PC-9 (cell line): ENCODE measurements at regions not wholly inside any gene's neighbourhood (a gene's known extent, or its start where the extent isn't known, plus 50 kb on each side); places are given as distances from the start of the nearest gene placed in this dataset.

ENCODE experiments used
- BruUV-seq: library from RNA; stranded (reverse); fragments of 400-500 nt; replicated peaks from 2 replicates; lab custom pipeline; 2021; lab: Mats Ljungman, UMichigan
- CTCF ChIA-PET: fragments of 300-600 bp; sonication (Branson Sonifier 250); formaldehyde crosslinking; loops from one replicate; lab custom pipeline; 2022; ENCODE audit warnings: antibody characterized with exemption; lab: Charles Lee
- POLR2A ChIA-PET: fragments of 300-600 bp; sonication (Branson Sonifier 250); formaldehyde crosslinking; loops from one replicate; lab custom pipeline; 2022; ENCODE audit warnings: antibody characterized with exemption; ENCODE audit not compliant: unreplicated experiment; lab: Charles Lee
- DNase-seq, 2 experiments: peaks; one replicate each; pipeline versions ENCODE4 v3.0.0 to v3.0.0-alpha.2; 2015 to 2022; ENCODE audit warnings: mixed read lengths in 1 of 2
- H2AFZ ChIP-seq: fragments of 200-600 bp; sonication (generic); 2 replicates; pipeline ENCODE4 v1.8.1; 2017; ENCODE audit warnings: antibody characterized with exemption
- H3F3A ChIP-seq: fragments of 200-600 bp; sonication (generic); 2 replicates; pipeline ENCODE4 v1.8.1; 2017; ENCODE audit warnings: antibody characterized with exemption, mild to moderate bottlenecking, low read depth; ENCODE audit not compliant: insufficient read depth
- H3K27ac ChIP-seq: fragments of 200-600 bp; sonication (generic); 2 replicates; pipeline ENCODE4 v1.6.1; 2016; ENCODE audit warnings: mixed run types
- H3K27me3 ChIP-seq: fragments of 200-600 bp; sonication (generic); 2 replicates; pipeline ENCODE4 v1.6.1; 2016; ENCODE audit warnings: low read depth, mixed run types; ENCODE audit not compliant: insufficient read depth
- H3K36me3 ChIP-seq: fragments of 200-600 bp; sonication (generic); 2 replicates; pipeline ENCODE4 v1.6.1; 2016; ENCODE audit warnings: low read depth, mixed run types
- H3K4me1 ChIP-seq: fragments of 200-600 bp; sonication (generic); replicated peaks from 2 replicates; pipeline ENCODE4 v1.6.1; 2016; ENCODE audit warnings: mixed run types; ENCODE audit not compliant: insufficient read depth
- H3K4me2 ChIP-seq: fragments of 200-600 bp; sonication (generic); 2 replicates; pipeline ENCODE4 v1.6.1; 2017; ENCODE audit warnings: mixed run types
- H3K4me3 ChIP-seq: fragments of 200-600 bp; sonication (generic); 2 replicates; pipeline ENCODE4 v1.6.1; 2016; ENCODE audit warnings: mixed run types
- H3K79me2 ChIP-seq: fragments of 200-600 bp; sonication (generic); 2 replicates; pipeline ENCODE4 v1.6.1; 2017; ENCODE audit warnings: low read depth, mixed run types
- H3K9me2 ChIP-seq: fragments of 200-600 bp; sonication (generic); 2 replicates; pipeline ENCODE4 v1.8.1; 2017; ENCODE audit warnings: mild to moderate bottlenecking; ENCODE audit not compliant: insufficient read depth
- H3K9me3 ChIP-seq: fragments of 200-600 bp; sonication (generic); 2 replicates; pipeline ENCODE4 v1.8.1; 2016; ENCODE audit warnings: low read depth; ENCODE audit not compliant: insufficient read depth
- H4K20me1 ChIP-seq: fragments of 200-600 bp; sonication (generic); 2 replicates; pipeline ENCODE4 v1.8.1; 2017; ENCODE audit not compliant: insufficient read depth
- EZH2 ChIP-seq: fragments of 200-600 bp; sonication (generic); IDR thresholded peaks from 2 replicates; pipeline ENCODE4 v1.8.0; 2017; ENCODE audit warnings: antibody characterized with exemption, low read depth
- intact Hi-C: fragments of 100-400 bp; cut with micrococcal nuclease; formaldehyde crosslinking; loops from one replicate; pipeline ENCODE4 v1.10.0; 2022; ENCODE audit not compliant: unreplicated experiment
- TF ChIP-seq, protein P1 (sequence below): fragments of 200-600 bp; sonication (generic); conservative IDR thresholded peaks from 2 replicates; pipeline ENCODE4 v1.6.1; 2017; ENCODE audit warnings: mixed run types, antibody characterized with exemption, mild to moderate bottlenecking, moderate library complexity

DNA sequence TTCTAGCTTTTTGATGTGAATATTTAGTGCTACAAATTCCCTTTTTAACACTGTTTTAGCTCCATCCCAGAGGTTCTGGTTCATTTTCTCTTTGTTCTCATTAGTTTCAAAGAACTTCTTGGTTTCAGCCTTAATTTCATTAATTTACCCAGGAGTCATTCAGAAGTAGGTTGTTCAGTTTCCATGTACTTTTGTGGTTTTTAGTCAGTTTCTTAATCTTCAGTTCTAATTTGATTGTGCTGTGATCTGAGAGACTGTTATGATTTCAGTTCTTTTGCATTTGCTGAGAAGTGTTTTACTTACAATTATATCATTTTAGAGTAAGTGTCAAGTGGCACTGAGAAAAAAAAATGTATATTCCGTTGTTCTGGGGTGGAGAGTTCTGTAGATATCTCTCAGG, 240.1 kb upstream of the RASA1 start:
- BruUV-seq: no TSS peak
- Histone ChIP-seq H3K79me2 (no peaks in the 10 kb centered on the region), H3K27me3 (no peaks in the 10 kb centered on the region), H3K4me3 (no peak overlapping the region), H3K4me2 (no peak overlapping the region), H4K20me1 (no peaks in the 10 kb centered on the region), H2AFZ (no peak overlapping the region), H3K9me3 (no peaks in the 10 kb centered on the region), H3K4me1 (no peaks in the 10 kb centered on the region), H3K27ac (no peak overlapping the region), H3K9me2 (no peaks in the 10 kb centered on the region), H3F3A (no peaks in the 10 kb centered on the region), H3K36me3 (no peaks in the 10 kb centered on the region)
- ChIA-PET POLR2A (interaction anchor here (0.7 kb wide), 1 partner anchor 13 kb away, joined by 4 read pairs; no protein-coding TSS in a partner anchor), CTCF (no interaction called here)
- TF ChIP-seq, protein P1, sequence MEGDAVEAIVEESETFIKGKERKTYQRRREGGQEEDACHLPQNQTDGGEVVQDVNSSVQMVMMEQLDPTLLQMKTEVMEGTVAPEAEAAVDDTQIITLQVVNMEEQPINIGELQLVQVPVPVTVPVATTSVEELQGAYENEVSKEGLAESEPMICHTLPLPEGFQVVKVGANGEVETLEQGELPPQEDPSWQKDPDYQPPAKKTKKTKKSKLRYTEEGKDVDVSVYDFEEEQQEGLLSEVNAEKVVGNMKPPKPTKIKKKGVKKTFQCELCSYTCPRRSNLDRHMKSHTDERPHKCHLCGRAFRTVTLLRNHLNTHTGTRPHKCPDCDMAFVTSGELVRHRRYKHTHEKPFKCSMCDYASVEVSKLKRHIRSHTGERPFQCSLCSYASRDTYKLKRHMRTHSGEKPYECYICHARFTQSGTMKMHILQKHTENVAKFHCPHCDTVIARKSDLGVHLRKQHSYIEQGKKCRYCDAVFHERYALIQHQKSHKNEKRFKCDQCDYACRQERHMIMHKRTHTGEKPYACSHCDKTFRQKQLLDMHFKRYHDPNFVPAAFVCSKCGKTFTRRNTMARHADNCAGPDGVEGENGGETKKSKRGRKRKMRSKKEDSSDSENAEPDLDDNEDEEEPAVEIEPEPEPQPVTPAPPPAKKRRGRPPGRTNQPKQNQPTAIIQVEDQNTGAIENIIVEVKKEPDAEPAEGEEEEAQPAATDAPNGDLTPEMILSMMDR: no peak
- no peak for TF ChIP-seq EZH2
- no peak for DNase-seq
- intact Hi-C loops: no loop called here

DNA sequence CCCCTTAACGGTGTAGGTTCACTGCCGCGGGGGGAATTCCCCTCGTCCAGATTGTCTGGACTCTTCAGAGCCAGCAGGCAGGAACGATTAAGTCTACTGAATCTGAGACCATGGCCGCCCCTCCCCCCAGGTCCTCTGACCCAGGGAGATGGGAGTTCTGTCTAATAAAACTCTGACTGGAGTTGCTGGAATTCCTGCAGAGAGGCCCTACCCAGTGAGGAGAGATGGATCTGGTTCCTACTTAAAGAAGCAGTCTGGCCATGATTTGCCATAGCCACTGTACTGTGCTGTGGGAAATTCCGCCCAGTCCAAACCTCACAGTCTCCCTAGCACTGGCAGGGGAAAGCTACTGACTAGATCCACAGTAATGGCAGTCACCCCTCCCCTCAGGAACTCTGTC, 237.7 kb upstream of the RASA1 start:
- no peak for DNase-seq
- H3K27me3 ChIP-seq: no peaks in the 10 kb centered on the region
- BruUV-seq: no TSS peak
- ChIA-PET CTCF (no interaction called here), POLR2A (no interaction called here)
- TF ChIP-seq EZH2: no peak
- TF ChIP-seq, protein P1: no peak
- no peaks in the 10 kb centered on the region for H3K9me3 ChIP-seq
- H3K79me2 ChIP-seq: no peaks in the 10 kb centered on the region
- H3K9me2 ChIP-seq: no peaks in the 10 kb centered on the region
- intact Hi-C loops: no loop called here
- no peaks in the 10 kb centered on the region for H3F3A ChIP-seq
- H2AFZ ChIP-seq: no peak overlapping the region
- no peak overlapping the region for H3K4me2 ChIP-seq
- no peaks in the 10 kb centered on the region for H4K20me1 ChIP-seq
- H3K4me3 ChIP-seq: no peak overlapping the region
- H3K27ac ChIP-seq: no peak overlapping the region
- H3K36me3 ChIP-seq: no peaks in the 10 kb centered on the region
- no peaks in the 10 kb centered on the region for H3K4me1 ChIP-seq

DNA sequence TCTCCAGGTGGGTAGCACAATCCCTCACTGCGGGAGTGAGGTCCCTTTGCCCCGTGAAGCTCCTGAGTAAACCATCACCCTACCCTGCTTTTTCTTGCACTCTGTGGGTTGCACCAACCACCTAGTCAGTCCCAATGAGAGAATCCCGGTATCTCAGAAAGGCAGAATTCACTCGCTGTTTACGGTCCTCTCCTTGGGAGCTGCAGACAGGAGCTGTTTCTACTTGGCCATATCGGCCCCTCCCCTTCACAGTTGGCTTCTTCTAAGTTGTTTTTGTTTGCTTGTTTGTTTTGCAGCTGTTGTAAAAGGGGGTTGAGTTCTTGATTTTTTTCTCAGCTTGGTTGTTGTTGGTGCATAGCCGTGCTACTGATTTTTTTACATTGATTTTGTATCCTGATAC, 237.0 kb upstream of the RASA1 start:
- no peak for DNase-seq
- no peak overlapping the region for H3K27ac ChIP-seq
- H3K4me1 ChIP-seq: no peaks in the 10 kb centered on the region
- H3K36me3 ChIP-seq: no peaks in the 10 kb centered on the region
- no peak overlapping the region for H2AFZ ChIP-seq
- H3K4me3 ChIP-seq: no peak overlapping the region
- H3K9me3 ChIP-seq: no peaks in the 10 kb centered on the region
- ChIA-PET CTCF (no interaction called here), POLR2A (no interaction called here)
- H3K9me2 ChIP-seq: no peaks in the 10 kb centered on the region
- no peaks in the 10 kb centered on the region for H4K20me1 ChIP-seq
- intact Hi-C loops: no loop called here
- no peaks in the 10 kb centered on the region for H3K27me3 ChIP-seq
- no TSS peak for BruUV-seq
- no peaks in the 10 kb centered on the region for H3F3A ChIP-seq
- no peaks in the 10 kb centered on the region for H3K79me2 ChIP-seq
- no peak overlapping the region for H3K4me2 ChIP-seq
- no peak for TF ChIP-seq EZH2
- TF ChIP-seq, protein P1: no peak
